Hepatocyte (in vitro differentiated cells): ENCODE measurements at regions not wholly inside any gene's neighbourhood (a gene's known extent, or its start where the extent isn't known, plus 50 kb on each side); places are given as distances from the start of the nearest gene placed in this dataset.

Experiments used
- EZH2 ChIP-seq: fragments of 200-600 bp; sonication (generic); IDR thresholded peaks from 2 replicates; pipeline ENCODE4 v1.6.1; 2016; ENCODE audit warnings: antibody characterized with exemption, mild to moderate bottlenecking, borderline replicate concordance
- EZH2phosphoT487 ChIP-seq: fragments of 200-600 bp; sonication (generic); IDR thresholded peaks from one replicate; pipeline ENCODE4 v1.6.1; 2018; ENCODE audit warnings: antibody characterized with exemption, mild to moderate bottlenecking, low read depth, moderate library complexity; ENCODE audit not compliant: unreplicated experiment, severe bottlenecking
- TF ChIP-seq, protein P1 (sequence below): fragments of 200-600 bp; sonication (generic); IDR thresholded peaks from 2 replicates; pipeline ENCODE4 v1.5.1; 2016; ENCODE audit warnings: antibody characterized with exemption, mild to moderate bottlenecking; ENCODE audit not compliant: poor library complexity

- TF ChIP-seq, protein P1, sequence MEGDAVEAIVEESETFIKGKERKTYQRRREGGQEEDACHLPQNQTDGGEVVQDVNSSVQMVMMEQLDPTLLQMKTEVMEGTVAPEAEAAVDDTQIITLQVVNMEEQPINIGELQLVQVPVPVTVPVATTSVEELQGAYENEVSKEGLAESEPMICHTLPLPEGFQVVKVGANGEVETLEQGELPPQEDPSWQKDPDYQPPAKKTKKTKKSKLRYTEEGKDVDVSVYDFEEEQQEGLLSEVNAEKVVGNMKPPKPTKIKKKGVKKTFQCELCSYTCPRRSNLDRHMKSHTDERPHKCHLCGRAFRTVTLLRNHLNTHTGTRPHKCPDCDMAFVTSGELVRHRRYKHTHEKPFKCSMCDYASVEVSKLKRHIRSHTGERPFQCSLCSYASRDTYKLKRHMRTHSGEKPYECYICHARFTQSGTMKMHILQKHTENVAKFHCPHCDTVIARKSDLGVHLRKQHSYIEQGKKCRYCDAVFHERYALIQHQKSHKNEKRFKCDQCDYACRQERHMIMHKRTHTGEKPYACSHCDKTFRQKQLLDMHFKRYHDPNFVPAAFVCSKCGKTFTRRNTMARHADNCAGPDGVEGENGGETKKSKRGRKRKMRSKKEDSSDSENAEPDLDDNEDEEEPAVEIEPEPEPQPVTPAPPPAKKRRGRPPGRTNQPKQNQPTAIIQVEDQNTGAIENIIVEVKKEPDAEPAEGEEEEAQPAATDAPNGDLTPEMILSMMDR: no peak
- TF ChIP-seq EZH2 (no peak), EZH2phosphoT487 (no peak)
These were observed 100.1 kb upstream of the CLDN10 start for GRCh38 chr13:95452375-95452774.
